ENCODE measurements at regions not wholly inside any gene's neighbourhood (a gene's known extent, or its start where the extent isn't known, plus 50 kb on each side); places are given as distances from the start of the nearest gene placed in this dataset.

DNA sequence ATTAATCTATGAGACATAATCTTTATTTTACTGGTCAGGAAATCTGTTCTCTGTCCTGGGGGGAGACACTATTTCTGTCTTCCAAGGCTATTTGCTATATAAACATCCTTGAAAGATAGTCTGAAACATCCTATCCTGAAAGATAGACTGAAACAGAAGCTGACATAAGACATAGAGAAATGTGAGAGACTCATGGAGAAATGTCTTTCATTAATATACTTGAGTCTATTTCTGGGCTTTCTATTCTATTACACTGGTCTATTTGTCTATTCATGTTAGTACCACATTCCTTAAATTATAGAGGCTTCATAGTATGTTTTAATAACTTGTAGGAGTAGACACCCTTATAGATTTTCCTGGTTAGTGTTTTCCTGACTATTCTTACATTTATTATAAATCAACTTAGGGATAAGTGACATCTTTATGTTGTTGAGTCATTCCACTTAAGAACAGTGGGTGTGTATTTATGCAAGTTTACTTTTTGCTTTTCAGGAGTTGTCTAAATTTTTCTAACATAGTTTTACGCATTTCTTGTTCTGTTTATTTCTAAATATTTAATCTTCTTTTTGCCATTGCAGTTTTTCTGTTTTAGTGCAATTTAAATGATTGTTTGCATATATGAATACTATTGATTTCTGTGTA is 244.9 kb upstream of the ZSWIM2 start:
- TF ChIP-seq, protein P1, sequence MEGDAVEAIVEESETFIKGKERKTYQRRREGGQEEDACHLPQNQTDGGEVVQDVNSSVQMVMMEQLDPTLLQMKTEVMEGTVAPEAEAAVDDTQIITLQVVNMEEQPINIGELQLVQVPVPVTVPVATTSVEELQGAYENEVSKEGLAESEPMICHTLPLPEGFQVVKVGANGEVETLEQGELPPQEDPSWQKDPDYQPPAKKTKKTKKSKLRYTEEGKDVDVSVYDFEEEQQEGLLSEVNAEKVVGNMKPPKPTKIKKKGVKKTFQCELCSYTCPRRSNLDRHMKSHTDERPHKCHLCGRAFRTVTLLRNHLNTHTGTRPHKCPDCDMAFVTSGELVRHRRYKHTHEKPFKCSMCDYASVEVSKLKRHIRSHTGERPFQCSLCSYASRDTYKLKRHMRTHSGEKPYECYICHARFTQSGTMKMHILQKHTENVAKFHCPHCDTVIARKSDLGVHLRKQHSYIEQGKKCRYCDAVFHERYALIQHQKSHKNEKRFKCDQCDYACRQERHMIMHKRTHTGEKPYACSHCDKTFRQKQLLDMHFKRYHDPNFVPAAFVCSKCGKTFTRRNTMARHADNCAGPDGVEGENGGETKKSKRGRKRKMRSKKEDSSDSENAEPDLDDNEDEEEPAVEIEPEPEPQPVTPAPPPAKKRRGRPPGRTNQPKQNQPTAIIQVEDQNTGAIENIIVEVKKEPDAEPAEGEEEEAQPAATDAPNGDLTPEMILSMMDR (IDR thresholded peaks at IDR 0.05; ENCODE audit: low read depth, low read length), result no peak
- DNase-seq (ENCODE audit: low read depth in 2 of 2), result no peak

DNA sequence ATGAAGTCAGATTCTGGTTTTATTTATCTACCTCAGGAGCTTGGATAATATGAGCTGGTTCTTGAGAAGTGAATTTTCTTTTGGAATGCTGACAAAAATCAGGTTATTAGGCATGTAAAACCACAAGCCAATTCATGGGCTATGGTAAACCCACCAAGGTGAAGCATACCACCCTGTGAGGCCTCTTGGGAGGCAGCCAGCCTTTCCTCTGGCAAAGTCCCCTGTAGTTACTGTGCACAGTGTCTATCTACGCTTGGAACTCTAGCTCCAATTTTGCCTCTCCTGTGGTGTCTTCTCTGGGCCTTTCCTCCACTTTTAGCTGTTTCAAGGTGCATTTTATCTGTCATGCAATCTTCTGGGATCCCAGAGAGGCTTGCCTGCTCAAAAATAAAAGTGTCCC is 242.7 kb upstream of the ZSWIM2 start:
- no peak for DNase-seq (ENCODE audit: low read depth in 2 of 2)
- no peak overlapping the region for H3K4me3 ChIP-seq (replicated peaks in 1 of 2; ENCODE audit: low read depth in 2 of 2, low read length in 2 of 2)
- TF ChIP-seq, protein P1 (IDR thresholded peaks at IDR 0.05; ENCODE audit: low read depth, low read length), result no peak

More for the DNA sequence above, 244.9 kb upstream of the ZSWIM2 start:
- H3K4me3 ChIP-seq (replicated peaks in 1 of 2; ENCODE audit: low read depth in 2 of 2, low read length in 2 of 2), result no peak overlapping the region

DNA sequence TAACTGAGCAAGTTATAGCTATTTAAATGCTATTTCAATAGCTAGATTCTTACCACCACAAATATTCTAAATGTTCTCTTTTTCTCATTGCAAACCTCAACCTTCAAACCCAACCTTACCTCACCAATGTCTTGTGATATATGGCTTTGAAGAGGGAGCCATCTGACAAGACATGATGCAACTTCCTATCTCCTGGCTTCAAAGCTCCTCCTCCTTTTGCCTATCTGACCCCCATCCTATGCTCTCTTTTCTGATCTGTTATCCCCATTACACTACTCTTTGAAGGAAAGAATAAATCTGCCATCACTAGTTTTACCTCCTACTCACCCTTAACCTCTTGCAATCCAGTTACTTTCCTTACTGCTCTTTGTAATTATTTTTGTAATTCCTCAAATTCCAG is 235.6 kb upstream of the ZSWIM2 start:
- TF ChIP-seq, protein P1 (IDR thresholded peaks at IDR 0.05; ENCODE audit: low read depth, low read length), result no peak
- no peak overlapping the region for H3K4me3 ChIP-seq (replicated peaks in 1 of 2; ENCODE audit: low read depth in 2 of 2, low read length in 2 of 2)
- DNase-seq (ENCODE audit: low read depth in 2 of 2), result no peak

DNA sequence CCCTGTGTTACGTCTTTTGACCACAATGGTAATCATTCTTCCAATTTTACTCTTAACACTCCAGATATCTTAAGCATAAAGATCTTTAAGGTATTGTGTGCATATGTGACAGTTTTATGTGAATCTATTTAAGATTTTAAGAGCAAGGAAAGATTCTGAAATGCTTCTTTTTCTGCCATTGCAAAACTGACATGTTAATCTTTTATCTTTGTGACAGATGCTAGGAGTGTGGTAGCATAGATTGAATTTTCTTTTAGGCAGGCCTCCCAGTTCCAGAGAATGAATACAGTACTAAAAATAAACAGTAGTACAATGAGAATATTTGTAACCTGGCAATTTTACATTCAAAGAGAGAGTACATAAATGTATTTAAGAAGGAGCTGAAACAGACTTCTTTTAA is 232.5 kb upstream of the ZSWIM2 start:
- no peak overlapping the region for H3K4me3 ChIP-seq (replicated peaks in 1 of 2; ENCODE audit: low read depth in 2 of 2, low read length in 2 of 2)
- DNase-seq (ENCODE audit: low read depth in 2 of 2), result no peak
- TF ChIP-seq, protein P1 (IDR thresholded peaks at IDR 0.05; ENCODE audit: low read depth, low read length), result no peak

DNA sequence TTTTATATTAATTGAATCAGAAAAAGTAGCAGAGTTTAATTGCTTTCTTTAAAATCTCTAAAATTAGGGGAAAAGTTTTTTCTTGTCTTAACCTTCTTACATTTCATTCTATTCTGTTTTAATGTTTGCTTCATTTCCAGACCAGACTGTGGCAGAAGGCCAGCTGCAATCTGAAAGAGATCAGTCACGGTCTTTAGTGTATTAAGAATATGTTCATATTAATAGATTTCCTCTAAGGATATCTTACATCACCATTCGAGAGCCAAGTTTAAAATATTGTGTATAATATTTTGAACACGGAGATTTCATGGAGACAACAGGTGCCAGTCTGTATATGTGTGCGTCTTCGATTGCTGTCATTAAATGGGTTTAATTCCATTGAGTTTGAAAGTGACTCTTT is 230.9 kb upstream of the ZSWIM2 start:
- no peak for DNase-seq (ENCODE audit: low read depth in 2 of 2)
- TF ChIP-seq, protein P1 (IDR thresholded peaks at IDR 0.05; ENCODE audit: low read depth, low read length), result no peak
- no peak overlapping the region for H3K4me3 ChIP-seq (replicated peaks in 1 of 2; ENCODE audit: low read depth in 2 of 2, low read length in 2 of 2)

DNA sequence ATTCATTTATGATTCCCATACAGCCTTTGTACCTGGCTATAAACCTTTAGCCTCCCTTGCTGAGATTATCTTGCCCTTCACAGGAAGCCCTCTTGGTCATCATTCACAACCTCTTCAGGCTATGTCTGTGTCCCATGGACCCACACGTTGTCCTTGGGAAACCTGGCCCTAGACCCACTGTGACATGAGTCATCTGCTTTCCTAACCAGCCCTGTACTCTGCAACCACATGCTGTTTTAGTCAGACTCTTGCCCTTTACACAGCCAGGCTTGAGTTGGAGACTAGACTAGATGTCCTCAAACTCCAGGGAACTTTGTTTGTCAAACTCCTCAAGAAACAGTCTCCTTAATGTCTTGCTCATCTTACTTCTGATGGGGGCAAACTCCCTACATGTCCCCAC is 229.3 kb upstream of the ZSWIM2 start:
- TF ChIP-seq, protein P1 (IDR thresholded peaks at IDR 0.05; ENCODE audit: low read depth, low read length), result no peak
- peak in 1 of 2 donors; percentile 63 for DNase-seq (ENCODE audit: low read depth in 2 of 2)
- H3K4me3 ChIP-seq (replicated peaks in 1 of 2; ENCODE audit: low read depth in 2 of 2, low read length in 2 of 2), result no peak overlapping the region

DNA sequence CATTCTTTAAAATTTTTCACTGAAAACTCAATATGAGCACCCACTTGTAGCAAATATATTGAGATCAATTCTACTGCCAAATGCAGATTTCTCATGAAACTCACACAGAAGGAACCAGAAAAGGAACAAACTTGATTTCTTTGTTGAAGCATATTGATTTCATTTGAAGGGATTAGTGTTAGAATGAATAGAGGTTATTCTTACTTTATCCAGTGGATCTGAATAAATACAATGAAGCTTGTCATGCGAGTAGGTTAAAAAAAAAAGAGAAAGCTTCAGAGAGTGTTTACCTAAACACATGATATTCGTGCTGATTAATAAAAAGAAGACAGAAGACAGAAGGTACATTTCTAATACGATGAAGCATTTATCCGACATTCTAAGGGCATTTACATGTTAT is 226.7 kb upstream of the ZSWIM2 start:
- no peak for DNase-seq (ENCODE audit: low read depth in 2 of 2)
- TF ChIP-seq, protein P1 (IDR thresholded peaks at IDR 0.05; ENCODE audit: low read depth, low read length), result no peak
- H3K4me3 ChIP-seq (replicated peaks in 1 of 2; ENCODE audit: low read depth in 2 of 2, low read length in 2 of 2), result no peak overlapping the region

Measured in cardiac fibroblast (primary cell).